ENCODE measurements at regions not wholly inside any gene's neighbourhood (a gene's known extent, or its start where the extent isn't known, plus 50 kb on each side); places are given as distances from the start of the nearest gene placed in this dataset.

GRCh38 chrX:148290931-148291330, 209.5 kb upstream of the AFF2 start:
- TF ChIP-seq YY1 (IDR thresholded peaks at IDR 0.05; ENCODE audit: insufficient read depth, insufficient read length) (no peak), SUZ12 (IDR thresholded peaks at IDR 0.05; ENCODE audit: extremely low read depth, insufficient read depth, insufficient read length) (no peak)
